MM.1S (cell line): ENCODE measurements at regions not wholly inside any gene's neighbourhood (a gene's known extent, or its start where the extent isn't known, plus 50 kb on each side); places are given as distances from the start of the nearest gene placed in this dataset.

Experiments used
- DNase-seq: peaks from one replicate; pipeline ENCODE4 v3.0.0-alpha.2; 2015
- H2AFZ ChIP-seq: fragments of 300-600 bp; sonication (generic); 2 replicates; pipeline ENCODE4 v1.6.0; 2016; ENCODE audit warnings: antibody characterized with exemption, low read length
- H3F3A ChIP-seq: fragments of 300-600 bp; sonication (generic); 2 replicates; pipeline ENCODE4 v1.6.1; 2016; ENCODE audit warnings: mild to moderate bottlenecking, antibody characterized with exemption, low read length, moderate library complexity, mixed read lengths; ENCODE audit not compliant: insufficient read depth
- H3K27ac ChIP-seq: fragments of 300-600 bp; sonication (generic); 2 replicates; pipeline ENCODE4 v1.5.1; 2016; ENCODE audit warnings: mild to moderate bottlenecking, low read length
- H3K27me3 ChIP-seq: fragments of 300-600 bp; sonication (generic); replicated peaks from 2 replicates; pipeline ENCODE4 v1.6.0; 2016; ENCODE audit warnings: low read length; ENCODE audit not compliant: insufficient read depth
- H3K36me3 ChIP-seq: fragments of 300-600 bp; sonication (generic); replicated peaks from 2 replicates; pipeline ENCODE4 v1.6.1; 2016; ENCODE audit warnings: mild to moderate bottlenecking, low read length, mixed read lengths; ENCODE audit not compliant: insufficient read depth
- H3K4me1 ChIP-seq: fragments of 300-600 bp; sonication (generic); 2 replicates; pipeline ENCODE4 v1.6.1; 2016; ENCODE audit warnings: low read length, mixed read lengths
- H3K4me2 ChIP-seq: fragments of 300-600 bp; sonication (generic); 2 replicates; pipeline ENCODE4 v1.6.0; 2016; ENCODE audit warnings: low read depth, low read length
- H3K4me3 ChIP-seq: fragments of 300-600 bp; sonication (generic); 2 replicates; pipeline ENCODE4 v1.5.1; 2016; ENCODE audit warnings: low read length, mixed read lengths
- H3K79me2 ChIP-seq: fragments of 300-600 bp; sonication (generic); 2 replicates; pipeline ENCODE4 v1.6.1; 2016; ENCODE audit warnings: mixed run types, low read length, mixed read lengths
- H3K9ac ChIP-seq: fragments of 300-600 bp; sonication (generic); 2 replicates; pipeline ENCODE4 v1.6.1; 2016; ENCODE audit warnings: low read length, mixed read lengths
- H3K9me2 ChIP-seq: fragments of 300-600 bp; sonication (generic); replicated peaks from 2 replicates; pipeline ENCODE4 v1.6.1; 2016; ENCODE audit warnings: mild to moderate bottlenecking, low read length, mixed read lengths; ENCODE audit not compliant: insufficient read depth
- H3K9me3 ChIP-seq: fragments of 300-600 bp; sonication (generic); replicated peaks from 2 replicates; pipeline ENCODE4 v1.6.1; 2016; ENCODE audit warnings: mild to moderate bottlenecking, low read length, mixed read lengths; ENCODE audit not compliant: insufficient read depth
- H4K20me1 ChIP-seq: fragments of 300-600 bp; sonication (generic); 2 replicates; pipeline ENCODE4 v1.6.1; 2016; ENCODE audit warnings: mild to moderate bottlenecking, low read length, moderate library complexity, mixed read lengths; ENCODE audit not compliant: insufficient read depth
- CTCF ChIP-seq: fragments of 300-600 bp; sonication (generic); IDR thresholded peaks from 2 replicates; pipeline ENCODE4 v1.5.1; 2016; ENCODE audit warnings: antibody characterized with exemption, low read length, mixed read lengths
- EZH2 ChIP-seq: fragments of 300-600 bp; sonication (generic); optimal IDR thresholded peaks from 2 replicates; pipeline ENCODE3; 2017; ENCODE audit warnings: low read depth, mild to moderate bottlenecking, antibody characterized with exemption, low read length, mixed read lengths
- EZH2phosphoT487 ChIP-seq: fragments of 300-600 bp; sonication (generic); IDR thresholded peaks from 2 replicates; pipeline ENCODE4 v1.6.1; 2018; ENCODE audit warnings: antibody characterized with exemption, low read length

DNA sequence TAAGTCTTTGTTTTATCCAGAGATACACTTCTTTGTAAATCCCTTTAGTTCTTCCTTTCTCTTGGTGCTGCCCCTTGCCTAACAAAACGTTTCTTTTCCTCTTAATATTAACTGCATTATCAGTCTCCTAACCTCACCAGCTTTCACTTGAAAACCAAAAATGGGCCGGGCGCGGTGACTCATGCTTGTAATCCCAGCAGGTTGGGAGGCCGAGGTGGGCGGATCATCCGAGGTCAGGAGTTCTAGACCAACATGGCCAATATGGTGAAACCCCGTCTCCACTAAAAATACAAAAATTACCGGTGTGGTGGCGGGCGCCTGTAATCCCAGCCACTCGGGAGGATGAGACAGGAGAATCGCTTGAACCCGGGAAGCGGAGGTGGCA lies 329.8 kb upstream of the MIR17HG start:
- TF ChIP-seq EZH2, result no peak
- no peak for TF ChIP-seq CTCF
- no peak for TF ChIP-seq EZH2phosphoT487
- H3K4me1 ChIP-seq, result no peaks in the 10 kb centered on the region
- H3K27me3 ChIP-seq, result no peaks in the 10 kb centered on the region
- no peak overlapping the region for H2AFZ ChIP-seq
- no peak overlapping the region for H3K27ac ChIP-seq
- H3K9me2 ChIP-seq, result no peaks in the 10 kb centered on the region
- H4K20me1 ChIP-seq, result no peaks in the 10 kb centered on the region
- H3K36me3 ChIP-seq, result no peaks in the 10 kb centered on the region
- no peak overlapping the region for H3K4me2 ChIP-seq
- no peak overlapping the region for H3K9ac ChIP-seq
- no peak overlapping the region for H3K4me3 ChIP-seq
- no peaks in the 10 kb centered on the region for H3K9me3 ChIP-seq
- H3F3A ChIP-seq, result no peaks in the 10 kb centered on the region
- no peaks in the 10 kb centered on the region for H3K79me2 ChIP-seq
- DNase-seq, result no peak

DNA sequence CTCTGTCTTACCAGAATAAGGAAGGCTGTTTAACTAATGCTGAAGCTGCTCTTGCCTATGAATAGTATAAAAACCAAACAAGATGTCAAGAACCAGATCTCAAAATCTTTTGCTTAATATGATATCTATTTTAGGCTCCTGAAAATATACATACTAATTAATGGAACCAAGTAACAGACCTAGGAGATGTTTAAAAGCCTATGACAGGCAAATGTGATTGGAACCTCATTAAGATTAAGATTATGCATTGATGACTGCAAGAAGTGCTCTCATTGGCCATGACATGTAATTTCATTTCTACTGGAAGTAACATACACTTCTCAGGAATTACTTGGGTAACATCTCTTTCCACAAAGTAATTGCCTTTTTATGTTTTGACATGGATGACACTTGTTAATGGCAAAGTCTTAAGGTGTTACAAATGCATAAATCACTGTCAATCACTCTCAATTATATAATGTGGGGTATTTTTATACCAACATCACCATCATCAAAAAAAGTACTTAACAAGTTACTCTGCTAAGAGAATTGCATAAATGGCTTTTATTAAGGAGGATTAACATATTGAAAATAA lies 326.9 kb upstream of the MIR17HG start:
- no peaks in the 10 kb centered on the region for H3K4me1 ChIP-seq
- H3K4me2 ChIP-seq, result no peak overlapping the region
- no peak for DNase-seq
- no peaks in the 10 kb centered on the region for H3K79me2 ChIP-seq
- no peaks in the 10 kb centered on the region for H4K20me1 ChIP-seq
- TF ChIP-seq EZH2, result no peak
- H3K4me3 ChIP-seq, result no peak overlapping the region
- no peaks in the 10 kb centered on the region for H3K27me3 ChIP-seq
- no peaks in the 10 kb centered on the region for H3F3A ChIP-seq
- H3K9ac ChIP-seq, result no peak overlapping the region
- no peaks in the 10 kb centered on the region for H3K9me2 ChIP-seq
- no peaks in the 10 kb centered on the region for H3K9me3 ChIP-seq
- no peaks in the 10 kb centered on the region for H3K36me3 ChIP-seq
- no peak overlapping the region for H3K27ac ChIP-seq
- H2AFZ ChIP-seq, result no peak overlapping the region

GRCh38 chr13:91024157-91024792 lies 323.2 kb upstream of the MIR17HG start:
- Histone ChIP-seq H2AFZ (no peak overlapping the region), H3K36me3 (no peaks in the 10 kb centered on the region), H4K20me1 (no peaks in the 10 kb centered on the region), H3K4me2 (no peak overlapping the region), H3K4me1 (no peaks in the 10 kb centered on the region), H3K9ac (no peak overlapping the region), H3K9me3 (no peaks in the 10 kb centered on the region), H3K9me2 (no peaks in the 10 kb centered on the region), H3K27ac (no peak overlapping the region), H3K4me3 (no peak overlapping the region), H3K79me2 (no peaks in the 10 kb centered on the region), H3K27me3 (no peaks in the 10 kb centered on the region), H3F3A (no peaks in the 10 kb centered on the region)
- TF ChIP-seq EZH2phosphoT487, result no peak
- TF ChIP-seq EZH2, result no peak
- no peak for TF ChIP-seq CTCF
- DNase-seq, result no peak

DNA sequence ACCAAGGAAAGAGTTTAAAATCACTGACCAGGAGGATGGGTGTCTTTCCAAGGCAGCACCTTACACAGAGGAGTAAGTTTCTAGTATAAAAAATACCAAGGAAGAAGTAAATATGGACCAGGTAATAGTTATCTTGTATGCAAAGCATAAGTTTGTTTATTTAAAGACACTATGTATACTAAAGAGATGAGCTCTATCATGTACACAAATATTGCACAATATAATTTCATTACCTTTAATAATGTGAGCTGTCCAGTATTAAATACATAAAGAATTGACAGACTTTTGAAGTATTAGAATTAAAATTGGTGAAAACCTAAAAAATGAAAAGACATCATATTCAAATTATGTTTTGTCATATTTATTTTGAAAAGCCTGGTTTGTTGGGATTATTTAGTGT lies 322.0 kb upstream of the MIR17HG start:
- Histone ChIP-seq H3F3A (no peaks in the 10 kb centered on the region), H3K9ac (no peak overlapping the region), H3K4me1 (no peaks in the 10 kb centered on the region), H3K79me2 (no peaks in the 10 kb centered on the region), H3K36me3 (no peaks in the 10 kb centered on the region), H3K4me2 (no peak overlapping the region), H3K27me3 (no peaks in the 10 kb centered on the region), H2AFZ (no peak overlapping the region), H3K9me3 (no peaks in the 10 kb centered on the region), H3K9me2 (no peaks in the 10 kb centered on the region), H3K27ac (no peak overlapping the region), H3K4me3 (no peak overlapping the region), H4K20me1 (no peaks in the 10 kb centered on the region)
- no peak for DNase-seq
- TF ChIP-seq EZH2phosphoT487 (no peak), EZH2 (no peak), CTCF (no peak)
